ENCODE measurements at regions not wholly inside any gene's neighbourhood (a gene's known extent, or its start where the extent isn't known, plus 50 kb on each side); places are given as distances from the start of the nearest gene placed in this dataset.

GRCh38 chr10:65470986-65471385 is 1454.8 kb upstream of the LRRTM3 start:
- DNase-seq = no peak

DNA sequence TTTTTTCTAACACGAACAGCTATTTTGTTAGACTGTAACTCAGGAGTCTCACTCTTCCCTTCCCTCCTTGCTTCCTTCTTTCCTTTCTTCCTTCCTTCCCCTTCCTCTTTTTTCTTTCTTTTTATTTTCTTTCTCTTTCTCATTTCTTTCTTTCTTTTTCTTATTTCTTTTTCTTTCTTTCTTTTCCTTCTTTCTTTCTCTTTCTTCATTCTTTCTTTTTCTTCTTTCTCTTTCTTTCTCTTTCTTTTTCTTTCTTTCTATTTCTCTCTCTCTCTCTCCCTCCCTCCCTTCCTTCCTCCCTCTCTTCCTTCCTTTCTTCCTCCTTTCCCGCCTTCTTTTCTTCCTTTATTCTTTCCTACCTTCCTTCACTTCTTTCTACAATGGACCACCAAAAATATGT is 1443.0 kb upstream of the LRRTM3 start:
- no peak for DNase-seq

DNA sequence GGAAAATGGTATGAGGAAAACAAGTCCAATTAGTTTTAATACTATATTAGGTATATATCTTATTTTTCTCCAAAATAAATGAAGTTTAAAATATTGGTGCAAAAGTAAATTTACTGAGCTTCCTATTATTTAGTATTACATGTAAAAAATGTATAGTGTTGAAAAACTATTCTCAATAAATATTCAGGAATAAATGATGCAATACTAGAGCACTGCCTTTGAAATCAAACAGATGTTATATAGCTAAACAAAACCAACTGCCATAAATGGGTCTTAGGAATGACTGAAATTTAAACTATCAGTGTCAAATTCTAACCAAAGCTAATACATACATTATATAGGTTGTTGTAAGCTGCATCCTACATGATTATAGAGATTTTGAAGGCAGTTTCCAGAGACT is 1434.0 kb upstream of the LRRTM3 start:
- DNase-seq = no peak

DNA sequence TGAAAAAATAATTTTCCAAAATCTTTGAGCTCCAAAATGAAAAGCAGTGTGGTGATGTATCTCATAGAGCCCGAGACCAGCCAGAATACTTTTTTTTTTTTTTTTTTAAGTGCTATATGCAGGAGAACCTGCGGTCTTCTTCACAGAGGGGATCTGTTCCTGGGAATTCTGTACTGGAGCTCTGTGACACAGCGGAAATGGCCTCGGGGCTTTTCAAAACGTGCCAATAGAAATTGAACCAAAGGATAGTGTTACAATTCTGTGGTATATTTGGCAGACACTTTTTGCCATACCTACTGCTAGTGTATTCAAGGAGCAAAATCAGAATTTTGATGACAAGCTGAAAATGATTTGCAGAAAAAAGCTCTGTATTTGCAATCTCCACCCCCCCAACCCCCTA is 1429.3 kb upstream of the LRRTM3 start:
- DNase-seq = no peak

DNA sequence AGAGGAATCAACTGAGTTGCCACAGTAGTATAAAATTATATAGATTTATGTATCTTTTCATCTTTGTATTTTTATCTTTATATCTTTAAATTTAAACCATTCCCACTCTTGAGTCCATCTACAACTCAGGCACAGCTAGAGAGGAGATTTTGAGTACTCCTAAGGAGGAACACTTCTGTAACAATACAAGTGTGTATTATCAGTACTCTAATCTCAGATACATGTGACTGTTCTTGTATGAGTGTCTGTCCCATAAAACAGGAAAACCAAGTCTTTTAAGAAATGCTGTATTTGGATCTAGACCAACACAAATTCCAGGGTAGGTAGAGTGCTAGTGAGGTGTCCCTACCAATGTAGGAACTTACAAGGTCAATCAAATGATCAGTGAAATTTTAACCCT is 1428.0 kb upstream of the LRRTM3 start:
- DNase-seq = no peak

GRCh38 chr10:65500716-65501115 is 1425.1 kb upstream of the LRRTM3 start:
- no peak for DNase-seq

GRCh38 chr10:65501259-65501658 is 1424.6 kb upstream of the LRRTM3 start:
- no peak for DNase-seq

DNA sequence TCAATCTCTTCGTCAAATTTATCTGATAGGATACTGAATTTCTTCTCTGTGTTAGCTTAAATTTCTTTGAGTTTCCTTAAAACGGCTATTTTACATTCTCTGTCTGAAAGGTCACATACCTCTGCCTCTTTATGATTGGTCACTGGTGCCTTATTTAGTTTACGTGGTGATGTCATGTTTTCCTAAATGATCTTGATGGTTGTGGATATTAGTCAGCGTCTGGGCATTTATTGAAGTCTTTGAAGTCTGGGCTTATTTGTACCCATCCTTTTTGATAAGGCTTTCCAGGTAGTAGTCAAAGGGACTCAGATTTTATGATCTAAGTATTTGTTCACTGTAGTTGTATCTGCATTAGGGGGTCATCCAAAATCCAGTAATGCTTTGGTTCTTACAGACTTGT is 1407.5 kb upstream of the LRRTM3 start:
- no peak for DNase-seq

DNA sequence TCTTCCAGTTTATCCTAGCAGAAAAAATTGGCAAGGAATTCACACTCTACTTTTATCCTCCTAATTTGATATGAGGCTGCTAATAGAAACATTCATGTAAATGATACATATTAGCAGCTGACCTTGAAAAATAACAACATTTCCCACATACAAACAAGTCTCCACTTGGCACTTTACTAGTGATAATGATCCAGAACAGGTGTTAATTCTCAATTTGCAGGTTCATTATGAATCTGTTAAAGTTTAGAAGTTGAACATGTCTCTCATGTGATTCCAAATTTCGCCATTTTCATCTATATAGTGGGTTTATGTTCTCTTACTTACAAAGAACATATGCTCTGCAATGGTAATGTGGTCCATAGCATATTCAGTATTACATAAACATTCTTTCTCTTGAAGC is 1396.8 kb upstream of the LRRTM3 start:
- DNase-seq = no peak

- DNase-seq = no peak
Measured at GRCh38 chr10:65531545-65531944, 1394.3 kb upstream of the LRRTM3 start.

- no peak for DNase-seq
Measured at GRCh38 chr10:65534771-65535170, 1391.1 kb upstream of the LRRTM3 start.

- no peak for DNase-seq
Measured at GRCh38 chr10:65544756-65545155, 1381.1 kb upstream of the LRRTM3 start.

DNA sequence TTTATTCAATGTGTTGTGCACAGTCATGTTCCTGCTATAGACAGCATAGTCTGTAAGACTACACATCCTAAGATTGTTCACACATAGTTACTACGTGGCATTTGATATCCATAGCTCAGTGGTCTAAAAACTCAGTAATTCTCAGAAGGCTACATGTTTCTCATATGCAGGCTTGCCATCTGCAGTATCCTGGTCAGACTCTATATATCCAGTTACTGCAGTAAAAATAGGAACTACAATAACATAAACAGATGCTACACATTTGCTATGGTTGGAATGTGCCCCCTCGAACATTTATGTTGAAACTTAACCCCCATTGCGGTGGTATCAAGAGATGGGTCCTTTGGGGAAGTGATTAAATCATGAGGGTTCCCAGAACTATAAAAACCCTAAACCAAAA is 1377.8 kb upstream of the LRRTM3 start:
- no peak for DNase-seq

GRCh38 chr10:65550761-65551160 is 1375.1 kb upstream of the LRRTM3 start:
- no peak for DNase-seq

- DNase-seq = no peak
Measured at GRCh38 chr10:65555192-65555591, 1370.6 kb upstream of the LRRTM3 start.

DNA sequence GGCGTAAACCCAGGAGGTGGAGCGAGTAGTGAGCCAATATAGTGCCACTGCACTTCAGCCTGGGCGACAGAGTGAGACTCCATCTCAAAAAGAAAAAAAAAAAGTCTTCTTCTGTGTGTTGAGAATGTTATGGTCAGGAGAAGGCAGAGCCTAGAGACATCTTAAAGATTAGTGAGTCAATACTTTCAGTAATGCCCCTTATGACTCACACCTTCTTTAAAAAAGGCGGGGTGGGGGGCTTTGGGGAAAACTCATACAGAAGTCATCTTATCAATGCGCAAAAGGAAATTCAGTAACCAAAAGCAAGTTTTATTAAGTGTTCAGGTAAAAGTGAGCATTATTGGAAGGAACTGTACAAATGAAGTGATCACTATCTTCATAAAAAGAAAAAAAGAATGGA is 1369.8 kb upstream of the LRRTM3 start:
- no peak for DNase-seq

GRCh38 chr10:65559369-65559768 is 1366.5 kb upstream of the LRRTM3 start:
- no peak for DNase-seq

GRCh38 chr10:65565246-65565645 is 1360.6 kb upstream of the LRRTM3 start:
- DNase-seq = no peak

GRCh38 chr10:65566906-65567305 is 1358.9 kb upstream of the LRRTM3 start:
- DNase-seq = no peak

GRCh38 chr10:65570143-65571010 is 1355.5 kb upstream of the LRRTM3 start:
- DNase-seq = no peak

DNA sequence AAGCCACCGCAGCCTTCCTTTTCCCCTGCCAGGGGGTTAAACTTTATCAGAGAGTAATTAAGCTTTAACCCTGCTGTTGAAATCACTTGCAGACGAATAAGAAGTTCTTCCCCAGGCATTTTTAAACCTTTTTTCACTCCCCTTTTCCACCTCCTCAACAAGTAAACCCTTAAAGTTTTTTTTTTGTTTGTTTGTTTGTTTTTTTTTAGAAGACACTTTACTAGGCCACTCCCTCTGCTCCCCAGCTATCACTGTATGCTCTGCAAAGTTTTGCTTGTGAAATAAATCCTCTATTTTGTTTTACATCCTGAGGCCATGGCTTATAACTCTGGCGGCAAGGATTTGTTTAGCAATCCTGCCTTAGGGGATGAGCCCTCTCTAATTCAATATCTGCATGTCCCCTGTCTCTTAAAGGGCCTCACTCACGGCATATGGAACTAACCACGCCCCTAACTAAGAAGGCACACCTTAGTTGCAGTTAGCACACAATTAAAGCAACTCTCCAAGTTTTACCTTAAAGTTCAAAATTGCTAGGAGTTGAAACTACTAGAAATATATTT is 1354.7 kb upstream of the LRRTM3 start:
- DNase-seq = no peak

- no peak for DNase-seq
Measured at GRCh38 chr10:65581426-65582026, 1344.3 kb upstream of the LRRTM3 start.

- DNase-seq = no peak
Measured at GRCh38 chr10:65602182-65602865, 1323.5 kb upstream of the LRRTM3 start.

DNA sequence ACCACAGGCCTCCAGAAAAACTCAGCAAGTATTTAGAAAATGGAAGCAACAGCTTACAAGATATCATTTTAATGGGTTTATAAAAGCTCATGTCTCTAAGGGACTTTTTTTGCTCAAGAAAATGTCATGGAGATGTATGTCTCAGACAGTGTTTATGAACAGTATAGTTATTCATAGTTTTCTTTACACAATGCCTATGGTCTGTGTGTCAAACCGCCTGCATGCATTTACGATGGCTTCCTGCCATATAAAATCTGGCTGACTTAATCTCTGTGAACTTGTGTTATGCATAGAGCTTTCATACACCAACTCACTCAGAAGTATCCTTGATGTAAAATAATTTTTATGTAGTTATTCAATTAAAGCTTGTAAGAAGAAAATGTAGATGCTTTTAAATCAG is 1314.2 kb upstream of the LRRTM3 start:
- no peak for DNase-seq
